Neural cell (in vitro differentiated cells): ENCODE measurements at regions not wholly inside any gene's neighbourhood (a gene's known extent, or its start where the extent isn't known, plus 50 kb on each side); places are given as distances from the start of the nearest gene placed in this dataset.

Experiments
- H2AFZ ChIP-seq: fragments of 200-600, 300-800 bp; sonication (generic), shearing (Covaris generic); 2 replicates; pipeline ENCODE4 v1.6.0; 2014; ENCODE audit warnings: low read depth, mild to moderate bottlenecking, antibody characterized with exemption, low read length, moderate library complexity
- H3F3A ChIP-seq: fragments of 200-600 bp; shearing (Covaris generic); 2 replicates; pipeline ENCODE4 v1.6.1; 2016; ENCODE audit warnings: mild to moderate bottlenecking, moderate library complexity, mixed read lengths, antibody characterized with exemption, low read length; ENCODE audit not compliant: insufficient read depth, poor library complexity, severe bottlenecking
- H3K27ac ChIP-seq: fragments of 200-600, 300-800 bp; sonication (generic), shearing (Covaris generic); 2 replicates; pipeline ENCODE4 v1.5.1; 2014; ENCODE audit warnings: mild to moderate bottlenecking, low read length, moderate library complexity
- H3K27me3 ChIP-seq: fragments of 300-800, 200-600 bp; sonication (generic), shearing (Covaris generic); 2 replicates; pipeline ENCODE4 v1.6.0; 2014; ENCODE audit warnings: mild to moderate bottlenecking, low read depth, low read length, moderate library complexity; ENCODE audit not compliant: insufficient read depth
- H3K36me3 ChIP-seq: fragments of 300-800, 200-600 bp; sonication (generic), shearing (Covaris generic); 2 replicates; pipeline ENCODE4 v1.5.1; 2014; ENCODE audit warnings: mild to moderate bottlenecking, antibody characterized with exemption, low read length, moderate library complexity; ENCODE audit not compliant: insufficient read depth
- H3K4me2 ChIP-seq: fragments of 300-800, 200-600 bp; sonication (generic), shearing (Covaris generic); 2 replicates; pipeline ENCODE4 v1.6.0; 2014; ENCODE audit warnings: mild to moderate bottlenecking, low read length
- H3K4me3 ChIP-seq: fragments of 300-800, 200-600 bp; sonication (generic), shearing (Covaris generic); 2 replicates; pipeline ENCODE4 v1.5.1; 2014; ENCODE audit warnings: mild to moderate bottlenecking, low read length, moderate library complexity
- H3K79me2 ChIP-seq: fragments of 200-600 bp; shearing (Covaris generic); replicated peaks from 2 replicates; pipeline ENCODE4 v1.6.0; 2014; ENCODE audit warnings: mild to moderate bottlenecking, low read length, moderate library complexity; ENCODE audit not compliant: insufficient read depth
- H3K9ac ChIP-seq: fragments of 300-800, 200-600 bp; sonication (generic), shearing (Covaris generic); 2 replicates; pipeline ENCODE4 v1.6.1; 2016; ENCODE audit warnings: mild to moderate bottlenecking, low read length, mixed read lengths
- H3K9me2 ChIP-seq: fragments of 200-600 bp; shearing (Covaris generic); 2 replicates; pipeline ENCODE4 v1.6.1; 2016; ENCODE audit warnings: mild to moderate bottlenecking, low read length, mixed read lengths; ENCODE audit not compliant: insufficient read depth
- H3K9me3 ChIP-seq: fragments of 200-600, 300-800 bp; sonication (generic), shearing (Covaris generic); 2 replicates; pipeline ENCODE4 v1.6.1; 2016; ENCODE audit warnings: mild to moderate bottlenecking, mixed run types, low read length, moderate library complexity, mixed read lengths
- H4K20me1 ChIP-seq: fragments of 200-600 bp; shearing (Covaris generic); 2 replicates; pipeline ENCODE4 v1.6.1; 2016; ENCODE audit warnings: mild to moderate bottlenecking, mixed run types; ENCODE audit not compliant: insufficient read depth
- CTCF ChIP-seq: fragments of 450-650 bp; IDR thresholded peaks from 2 replicates; pipeline ENCODE4 v1.5.1; 2014; ENCODE audit warnings: antibody characterized with exemption, mild to moderate bottlenecking, moderate library complexity; ENCODE audit not compliant: poor library complexity, severe bottlenecking
- EP300 ChIP-seq: fragments of 450-650 bp; conservative IDR thresholded peaks from 2 replicates; pipeline ENCODE4 v1.6.1; 2014; ENCODE audit warnings: antibody characterized with exemption, mild to moderate bottlenecking, moderate library complexity; ENCODE audit not compliant: poor library complexity, severe bottlenecking
- MXI1 ChIP-seq: fragments of 450-650 bp; conservative IDR thresholded peaks from 2 replicates; pipeline ENCODE4 v1.6.1; 2014; ENCODE audit warnings: antibody characterized with exemption, mild to moderate bottlenecking; ENCODE audit not compliant: poor library complexity, severe bottlenecking
- POLR2AphosphoS5 ChIP-seq: IDR thresholded peaks from 2 replicates; pipeline ENCODE4 v1.6.1; 2012
- RAD21 ChIP-seq: fragments of 450-650 bp; conservative IDR thresholded peaks from 2 replicates; pipeline ENCODE4 v1.6.1; 2014; ENCODE audit warnings: antibody characterized with exemption, mild to moderate bottlenecking, moderate library complexity
- REST ChIP-seq: IDR thresholded peaks from 2 replicates; pipeline ENCODE4 v1.6.1; 2012; ENCODE audit warnings: borderline replicate concordance
- SMC3 ChIP-seq: fragments of 450-650 bp; conservative IDR thresholded peaks from 2 replicates; pipeline ENCODE4 v1.6.1; 2014; ENCODE audit warnings: antibody characterized with exemption, mild to moderate bottlenecking, moderate library complexity; ENCODE audit not compliant: poor library complexity
- TAF1 ChIP-seq: IDR thresholded peaks from 2 replicates; pipeline ENCODE4 v1.6.1; 2012; ENCODE audit warnings: low read depth

- TF ChIP-seq CTCF (no peak), POLR2AphosphoS5 (no peak), REST (no peak), TAF1 (no peak), EP300 (no peak), MXI1 (no peak), RAD21 (no peak), SMC3 (no peak)
- Histone ChIP-seq H3K4me3 (no peak overlapping the region), H3K79me2 (no peaks in the 10 kb centered on the region), H2AFZ (no peak overlapping the region), H3K9me3 (no peaks in the 10 kb centered on the region), H3K36me3 (no peaks in the 10 kb centered on the region), H3K27me3 (no peaks in the 10 kb centered on the region), H3K9ac (no peak overlapping the region), H3K4me2 (no peak overlapping the region), H3K9me2 (no peaks in the 10 kb centered on the region), H3F3A (no peaks in the 10 kb centered on the region), H3K27ac (no peak overlapping the region), H4K20me1 (no peaks in the 10 kb centered on the region)
Measured at GRCh38 chr13:90793261-90793820, 554.1 kb upstream of the MIR17HG start.

GRCh38 chr13:90796474-90796873 lies 551.0 kb upstream of the MIR17HG start:
- H3K9me3 ChIP-seq, result no peaks in the 10 kb centered on the region

DNA sequence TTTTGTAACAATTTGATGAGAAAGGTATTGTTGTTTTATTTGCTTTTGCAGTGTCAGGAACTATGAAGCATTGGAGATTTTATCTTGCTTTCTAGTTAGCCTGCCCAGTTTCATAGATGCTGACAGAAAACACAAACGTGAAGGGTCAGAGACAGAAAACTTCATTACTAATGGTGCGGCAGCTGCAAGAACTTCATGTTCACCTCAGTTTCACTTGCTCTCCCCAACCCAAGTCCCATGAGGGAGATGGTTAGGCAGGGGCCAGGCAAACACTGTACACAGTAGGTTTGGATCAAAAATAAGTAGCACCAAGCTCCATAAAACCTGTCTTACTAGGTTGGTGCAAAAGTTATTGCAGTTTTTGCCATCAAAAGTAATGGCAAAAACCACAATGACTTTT lies 550.2 kb upstream of the MIR17HG start:
- Histone ChIP-seq H3K36me3 (no peaks in the 10 kb centered on the region), H3K27ac (no peak overlapping the region), H3F3A (no peaks in the 10 kb centered on the region), H3K9me2 (no peaks in the 10 kb centered on the region), H3K4me2 (no peak overlapping the region), H3K4me3 (no peak overlapping the region), H3K9me3 (no peaks in the 10 kb centered on the region), H2AFZ (no peak overlapping the region), H4K20me1 (no peaks in the 10 kb centered on the region), H3K79me2 (no peaks in the 10 kb centered on the region), H3K9ac (no peak overlapping the region), H3K27me3 (no peaks in the 10 kb centered on the region)
- no peak for TF ChIP-seq POLR2AphosphoS5

More at GRCh38 chr13:90796474-90796873, 551.0 kb upstream of the MIR17HG start:
- H3F3A ChIP-seq, result no peaks in the 10 kb centered on the region
- H3K9me2 ChIP-seq, result no peaks in the 10 kb centered on the region
- H4K20me1 ChIP-seq, result no peaks in the 10 kb centered on the region
- H3K36me3 ChIP-seq, result no peaks in the 10 kb centered on the region
- TF ChIP-seq RAD21 (no peak), EP300 (peak; percentile 20)
- H3K27ac ChIP-seq, result peak overlapping the region; percentile 38
- H2AFZ ChIP-seq, result no peak overlapping the region
- H3K27me3 ChIP-seq, result no peaks in the 10 kb centered on the region
- H3K79me2 ChIP-seq, result no peaks in the 10 kb centered on the region
- H3K4me3 ChIP-seq, result no peak overlapping the region
- no peak overlapping the region for H3K4me2 ChIP-seq
- H3K9ac ChIP-seq, result no peak overlapping the region
